ENCODE measurements at regions not wholly inside any gene's neighbourhood (a gene's known extent, or its start where the extent isn't known, plus 50 kb on each side); places are given as distances from the start of the nearest gene placed in this dataset.

GRCh38 chr5:29296548-29296947, 1896.9 kb upstream of the CDH6 start:
- Histone ChIP-seq H3K79me2 (ENCODE audit: insufficient read depth, low read length) (no peaks in the 10 kb centered on the region), H3K4me1 (ENCODE audit: insufficient read depth, low read length) (no peaks in the 10 kb centered on the region), H2AFZ (ENCODE audit: low read length) (no peak overlapping the region), H2BK20ac (ENCODE audit: low read depth, low read length, poor library complexity, severe bottlenecking) (no peak overlapping the region), H3K79me1 (ENCODE audit: insufficient read depth, low read depth, low read length, poor library complexity, severe bottlenecking) (no peaks in the 10 kb centered on the region), H2AK5ac (ENCODE audit: insufficient read length, low read length) (no peak overlapping the region), H3K18ac (ENCODE audit: insufficient read length, low read depth, low read length) (no peak overlapping the region), H3K27ac (ENCODE audit: insufficient read length, low read depth, low read length) (no peak overlapping the region), H3T11ph (ENCODE audit: low read length) (no peak overlapping the region), H3K4ac (ENCODE audit: low read depth, low read length) (no peak overlapping the region), H3K4me2 (ENCODE audit: insufficient read depth, insufficient read length, low read length) (no peak overlapping the region), H3K56ac (ENCODE audit: insufficient read length, low read depth, low read length) (no peak overlapping the region), H2BK5ac (ENCODE audit: insufficient read length, low read length) (no peak overlapping the region), H3K9ac (ENCODE audit: extremely low read depth, insufficient read length, low read length) (no peak overlapping the region), H4K91ac (ENCODE audit: insufficient read length, low read depth, low read length) (no peak overlapping the region), H4K20me1 (ENCODE audit: control insufficient read depth, insufficient read depth, insufficient read length) (no peaks in the 10 kb centered on the region), H3K23ac (ENCODE audit: insufficient read length, low read depth, low read length) (no peak overlapping the region), H4K8ac (replicated peaks; ENCODE audit: insufficient read length, low read depth, low read length) (no peak overlapping the region), H3K27me3 (ENCODE audit: insufficient read depth, low read length) (no peaks in the 10 kb centered on the region), H2BK15ac (ENCODE audit: low read depth, low read length) (no peak overlapping the region), H2BK12ac (ENCODE audit: insufficient read length, low read depth, low read length) (no peak overlapping the region), H3K9me3 (ENCODE audit: control insufficient read depth, low read depth, low read length) (no peaks in the 10 kb centered on the region), H4K5ac (ENCODE audit: insufficient read length, low read depth, low read length) (no peak overlapping the region), H2BK120ac (ENCODE audit: low read depth, low read length, poor library complexity, severe bottlenecking) (no peak overlapping the region), H3K14ac (ENCODE audit: insufficient read depth, low read length) (no peak overlapping the region), H3K23me2 (ENCODE audit: insufficient read length, low read depth, low read length, poor library complexity, severe bottlenecking) (no peaks in the 10 kb centered on the region)
- no peak overlapping the region for H3K4me3 Mint-ChIP-seq
- H3K27ac Mint-ChIP-seq, result no peak overlapping the region
- DNase-seq, result no peak
- peaks cover 0 to under 1% of the 10 kb centered on the region in 2 experiments; a peak in 2 of 5 replicates for H3K9me3 Mint-ChIP-seq
- no CpG with 5 or more reads among the region's 21 CpGs for WGBS (ENCODE audit: extremely low coverage, insufficient read length, low lambda C conversion rate)
- no peaks in the 10 kb centered on the region for H3K27me3 Mint-ChIP-seq (ENCODE audit: low read depth)
- no peak for TF ChIP-seq CTCF (conservative IDR thresholded peaks at IDR 0.05)
- H3K4me1 Mint-ChIP-seq, result peaks cover 0 to 3% of the 10 kb centered on the region in 2 experiments; a peak in 1 of 4 replicates
- H3K36me3 Mint-ChIP-seq (ENCODE audit: insufficient read depth in 1 of 3, low read depth in 3 of 3), result no peaks in the 10 kb centered on the region; a peak in 1 of 7 replicates

Measured in H9 (cell line).